OCI-LY1 (cell line): ENCODE measurements at regions not wholly inside any gene's neighbourhood (a gene's known extent, or its start where the extent isn't known, plus 50 kb on each side); places are given as distances from the start of the nearest gene placed in this dataset.

ENCODE experiments used
- H2AFZ ChIP-seq: fragments of 200-600 bp; sonication (generic), shearing (Covaris generic); 2 replicates; pipeline ENCODE4 v1.6.0; 2014; ENCODE audit warnings: antibody characterized with exemption, mild to moderate bottlenecking, low read length
- H3F3A ChIP-seq: fragments of 200-600 bp; sonication (generic), shearing (Covaris generic); 2 replicates; pipeline ENCODE4 v1.6.0; 2014; ENCODE audit warnings: mild to moderate bottlenecking, antibody characterized with exemption, low read length, moderate library complexity; ENCODE audit not compliant: insufficient read depth
- H3K27ac ChIP-seq: fragments of 200-600 bp; sonication (generic); 2 replicates; pipeline ENCODE4 v1.5.1; 2014; ENCODE audit warnings: low read length, mixed run types, mild to moderate bottlenecking, low read depth; ENCODE audit not compliant: poor library complexity, severe bottlenecking
- H3K27me3 ChIP-seq: fragments of 200-600 bp; sonication (generic); 2 replicates; pipeline ENCODE4 v1.6.0; 2014; ENCODE audit warnings: antibody characterized with exemption, mild to moderate bottlenecking, low read length, moderate library complexity; ENCODE audit not compliant: insufficient read depth
- H3K36me3 ChIP-seq: fragments of 200-600 bp; sonication (generic); 2 replicates; pipeline ENCODE4 v1.6.1; 2014; ENCODE audit warnings: mild to moderate bottlenecking, antibody characterized with exemption, low read length, moderate library complexity, mixed read lengths; ENCODE audit not compliant: insufficient read depth
- H3K4me1 ChIP-seq: fragments of 200-600 bp; sonication (generic); 2 replicates; pipeline ENCODE4 v1.5.1; 2014; ENCODE audit warnings: mild to moderate bottlenecking, low read length, moderate library complexity; ENCODE audit not compliant: insufficient read depth, severe bottlenecking
- H3K4me2 ChIP-seq: fragments of 200-600 bp; sonication (generic), shearing (Covaris generic); 2 replicates; pipeline ENCODE4 v1.6.1; 2014; ENCODE audit warnings: low read length
- H3K4me3 ChIP-seq: fragments of 200-600 bp; sonication (generic); 2 replicates; pipeline ENCODE4 v1.5.1; 2014; ENCODE audit warnings: low read length, low read depth, mild to moderate bottlenecking, mixed read lengths; ENCODE audit not compliant: poor library complexity, severe bottlenecking
- H3K79me2 ChIP-seq: fragments of 200-600 bp; shearing (Covaris generic); 2 replicates; pipeline ENCODE4 v1.6.1; 2016; ENCODE audit warnings: mixed run types, low read length, mixed read lengths; ENCODE audit not compliant: insufficient read depth
- H3K9ac ChIP-seq: fragments of 200-600 bp; sonication (generic), shearing (Covaris generic); 2 replicates; pipeline ENCODE4 v1.6.1; 2014; ENCODE audit warnings: mild to moderate bottlenecking, low read length, mixed read lengths
- H3K9me2 ChIP-seq: fragments of 200-600 bp; sonication (generic), shearing (Covaris generic); 2 replicates; pipeline ENCODE4 v1.6.1; 2014; ENCODE audit warnings: low read depth, mild to moderate bottlenecking, low read length, mixed read lengths
- H3K9me3 ChIP-seq: fragments of 200-600 bp; shearing (Covaris generic); 2 replicates; pipeline ENCODE4 v1.6.1; 2014; ENCODE audit warnings: low read length, mixed read lengths
- H4K20me1 ChIP-seq: fragments of 200-600 bp; sonication (generic), shearing (Covaris generic); 2 replicates; pipeline ENCODE4 v1.6.0; 2016; ENCODE audit warnings: mild to moderate bottlenecking, low read length; ENCODE audit not compliant: insufficient read depth
- EZH2 ChIP-seq: fragments of 200-600 bp; sonication (generic), shearing (Covaris generic); IDR thresholded peaks from 2 replicates; pipeline ENCODE4 v1.8.0; 2017; ENCODE audit warnings: borderline replicate concordance, mixed run types, mild to moderate bottlenecking, antibody characterized with exemption, low read length, moderate library complexity, mixed read lengths
- TF ChIP-seq, protein P1 (sequence below): fragments of 200-600 bp; sonication (generic), shearing (Covaris generic); IDR thresholded peaks from 2 replicates; pipeline ENCODE4 v1.5.1; 2017; ENCODE audit warnings: mild to moderate bottlenecking, antibody characterized with exemption, low read length, moderate library complexity, mixed read lengths

DNA sequence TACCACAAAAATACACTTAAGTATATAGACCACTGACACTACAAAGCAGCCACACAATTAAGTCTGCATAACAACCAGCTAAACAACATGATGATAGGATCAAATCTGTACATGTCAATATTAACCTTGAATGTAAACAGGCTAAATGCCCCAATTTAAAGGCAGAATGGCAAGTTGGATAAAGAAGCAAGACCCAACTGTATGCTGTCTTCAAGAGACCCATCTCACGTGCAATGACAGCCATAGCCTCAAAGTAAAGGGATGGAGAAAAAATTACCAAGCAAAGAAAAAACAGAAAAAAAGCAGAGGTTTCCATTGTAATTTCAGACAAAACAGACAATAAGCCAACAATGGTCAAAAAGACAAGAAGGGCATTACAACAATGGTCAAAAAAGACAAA, 77.3 kb upstream of the APC start:
- no peaks in the 10 kb centered on the region for H3K9me3 ChIP-seq

DNA sequence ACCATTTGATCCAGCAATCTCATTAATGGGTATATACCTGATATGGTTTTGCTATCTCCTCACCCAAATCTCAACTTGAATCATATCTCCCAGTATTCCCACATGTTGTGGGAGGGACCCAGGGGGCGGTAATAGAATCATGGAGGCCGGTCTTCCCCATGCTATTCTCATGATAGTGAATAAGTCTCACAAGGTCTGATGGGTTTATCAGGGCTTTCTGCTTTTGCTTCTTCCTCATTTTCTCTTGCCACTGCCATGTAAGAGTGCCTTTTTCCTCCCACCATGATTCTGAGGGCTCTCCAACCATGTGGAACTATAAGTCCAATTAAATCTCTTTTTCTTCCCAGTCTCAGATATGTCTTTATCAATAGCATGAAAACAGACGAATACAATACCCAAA, 74.5 kb upstream of the APC start:
- no peak for TF ChIP-seq EZH2
- TF ChIP-seq, protein P1, sequence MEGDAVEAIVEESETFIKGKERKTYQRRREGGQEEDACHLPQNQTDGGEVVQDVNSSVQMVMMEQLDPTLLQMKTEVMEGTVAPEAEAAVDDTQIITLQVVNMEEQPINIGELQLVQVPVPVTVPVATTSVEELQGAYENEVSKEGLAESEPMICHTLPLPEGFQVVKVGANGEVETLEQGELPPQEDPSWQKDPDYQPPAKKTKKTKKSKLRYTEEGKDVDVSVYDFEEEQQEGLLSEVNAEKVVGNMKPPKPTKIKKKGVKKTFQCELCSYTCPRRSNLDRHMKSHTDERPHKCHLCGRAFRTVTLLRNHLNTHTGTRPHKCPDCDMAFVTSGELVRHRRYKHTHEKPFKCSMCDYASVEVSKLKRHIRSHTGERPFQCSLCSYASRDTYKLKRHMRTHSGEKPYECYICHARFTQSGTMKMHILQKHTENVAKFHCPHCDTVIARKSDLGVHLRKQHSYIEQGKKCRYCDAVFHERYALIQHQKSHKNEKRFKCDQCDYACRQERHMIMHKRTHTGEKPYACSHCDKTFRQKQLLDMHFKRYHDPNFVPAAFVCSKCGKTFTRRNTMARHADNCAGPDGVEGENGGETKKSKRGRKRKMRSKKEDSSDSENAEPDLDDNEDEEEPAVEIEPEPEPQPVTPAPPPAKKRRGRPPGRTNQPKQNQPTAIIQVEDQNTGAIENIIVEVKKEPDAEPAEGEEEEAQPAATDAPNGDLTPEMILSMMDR, result no peak

More for the DNA sequence above, 77.3 kb upstream of the APC start:
- Histone ChIP-seq H3K9ac (no peak overlapping the region), H3K4me2 (no peak overlapping the region), H3K9me2 (no peaks in the 10 kb centered on the region), H2AFZ (no peak overlapping the region), H3K4me3 (no peak overlapping the region), H3K36me3 (no peaks in the 10 kb centered on the region), H3K27me3 (0 out of 2 replicates have a peak, but pooled peaks cover 4% of the 10 kb centered on the region), H3K79me2 (no peaks in the 10 kb centered on the region), H4K20me1 (no peaks in the 10 kb centered on the region), H3F3A (no peaks in the 10 kb centered on the region), H3K4me1 (no peaks in the 10 kb centered on the region), H3K27ac (no peak overlapping the region)
- TF ChIP-seq, protein P1, result no peak
- TF ChIP-seq EZH2, result no peak

DNA sequence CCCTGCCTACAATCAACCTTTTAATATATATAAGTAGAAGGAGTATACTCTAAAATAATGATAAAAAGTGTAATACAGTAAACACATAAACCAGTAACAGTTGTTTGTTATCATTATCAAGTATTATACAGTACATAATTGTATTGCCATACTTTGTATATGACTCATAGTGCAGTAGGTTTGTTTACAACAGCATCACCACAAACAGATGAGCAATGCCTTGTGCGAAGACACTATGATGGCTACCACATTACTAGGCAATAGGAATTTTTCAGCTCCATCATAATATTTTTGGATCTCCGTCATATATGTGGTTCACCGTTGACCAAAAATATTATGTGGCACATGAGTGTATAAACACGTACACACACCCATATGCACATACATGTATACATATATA, 69.7 kb upstream of the APC start:
- Histone ChIP-seq H3K4me3 (no peak overlapping the region), H4K20me1 (no peaks in the 10 kb centered on the region), H3K9me3 (no peaks in the 10 kb centered on the region), H3K27ac (no peak overlapping the region), H3K79me2 (no peaks in the 10 kb centered on the region), H3K27me3 (0 out of 2 replicates have a peak, but pooled peaks cover 4% of the 10 kb centered on the region), H3K4me1 (no peaks in the 10 kb centered on the region), H3K36me3 (no peaks in the 10 kb centered on the region), H3K4me2 (no peak overlapping the region), H3F3A (no peaks in the 10 kb centered on the region), H2AFZ (no peak overlapping the region), H3K9ac (no peak overlapping the region), H3K9me2 (no peaks in the 10 kb centered on the region)
- TF ChIP-seq, protein P1, result no peak
- no peak for TF ChIP-seq EZH2

More for the DNA sequence above, 74.5 kb upstream of the APC start:
- Histone ChIP-seq H3K27ac (no peak overlapping the region), H3K4me1 (no peaks in the 10 kb centered on the region), H3K36me3 (no peaks in the 10 kb centered on the region), H3K9me2 (no peaks in the 10 kb centered on the region), H3K79me2 (no peaks in the 10 kb centered on the region), H3K4me3 (no peak overlapping the region), H2AFZ (no peak overlapping the region), H3K9ac (no peak overlapping the region), H4K20me1 (no peaks in the 10 kb centered on the region), H3K9me3 (no peaks in the 10 kb centered on the region), H3K4me2 (no peak overlapping the region), H3F3A (no peaks in the 10 kb centered on the region), H3K27me3 (0 out of 2 replicates have a peak, but pooled peaks cover 4% of the 10 kb centered on the region)
